ENCODE measurements at regions not wholly inside any gene's neighbourhood (a gene's known extent, or its start where the extent isn't known, plus 50 kb on each side); places are given as distances from the start of the nearest gene placed in this dataset.
A peak's percentile ranks its signal among the peaks of the same experiment; 100 is the strongest.

GRCh38 chr2:78654941-78655340, 370.6 kb upstream of the REG3G start:
- no peak overlapping the region for H3K27ac ChIP-seq (ENCODE audit: low read depth, low read length)
- H3K4ac ChIP-seq (ENCODE audit: low read depth, low read length): no peak overlapping the region
- H2BK120ac ChIP-seq (ENCODE audit: low read depth, low read length): no peak overlapping the region
- no peak overlapping the region for H3K4me3 ChIP-seq (ENCODE audit: low read length)
- no peak overlapping the region for H2BK5ac ChIP-seq (ENCODE audit: low read length)
- no peak overlapping the region for H2AK5ac ChIP-seq (ENCODE audit: low read length)
- no peak overlapping the region for H3K56ac ChIP-seq (ENCODE audit: low read length)
- H3K23ac ChIP-seq (ENCODE audit: low read length): no peak overlapping the region
- no peaks in the 10 kb centered on the region for H3K79me1 ChIP-seq (ENCODE audit: low read length)
- H3K4me1 ChIP-seq (ENCODE audit: control insufficient read depth, low read depth, low read length): no peaks in the 10 kb centered on the region
- H3K27me3 ChIP-seq (ENCODE audit: insufficient read depth, low read length, poor library complexity): no peaks in the 10 kb centered on the region
- DNase-seq: no peak
- H2BK15ac ChIP-seq (replicated peaks; ENCODE audit: low read depth): no peak overlapping the region
- H3K36me3 ChIP-seq (ENCODE audit: control insufficient read depth, insufficient read depth, low read length): no peaks in the 10 kb centered on the region
- H3K9ac ChIP-seq (ENCODE audit: low read length): no peak overlapping the region
- WGBS (ENCODE audit: extremely low coverage, insufficient coverage, low lambda C conversion rate): no CpG with 5 or more reads among the region's 5 CpGs
- no peaks in the 10 kb centered on the region for H3K79me2 ChIP-seq (ENCODE audit: control insufficient read depth, insufficient read depth, low read length)
- H3K18ac ChIP-seq (ENCODE audit: low read length): no peak overlapping the region
- H3K4me2 ChIP-seq (ENCODE audit: low read length): no peak overlapping the region
- H4K5ac ChIP-seq (ENCODE audit: low read length): no peak overlapping the region
- no peak overlapping the region for H4K8ac ChIP-seq (ENCODE audit: low read depth, low read length)

- Histone ChIP-seq H3K27ac (ENCODE audit: low read depth, low read length) (no peak overlapping the region), H2BK15ac (replicated peaks; ENCODE audit: low read depth) (no peak overlapping the region), H3K56ac (ENCODE audit: low read length) (no peak overlapping the region), H3K79me1 (ENCODE audit: low read length) (no peaks in the 10 kb centered on the region), H2BK5ac (ENCODE audit: low read length) (no peak overlapping the region), H3K23ac (ENCODE audit: low read length) (no peak overlapping the region), H4K8ac (ENCODE audit: low read depth, low read length) (no peak overlapping the region), H3K9ac (ENCODE audit: low read length) (no peak overlapping the region), H3K36me3 (ENCODE audit: control insufficient read depth, insufficient read depth, low read length) (no peaks in the 10 kb centered on the region), H3K27me3 (ENCODE audit: insufficient read depth, low read length, poor library complexity) (no peaks in the 10 kb centered on the region), H2BK120ac (ENCODE audit: low read depth, low read length) (no peak overlapping the region), H3K4me3 (ENCODE audit: low read length) (no peak overlapping the region), H3K4ac (ENCODE audit: low read depth, low read length) (no peak overlapping the region), H4K5ac (ENCODE audit: low read length) (no peak overlapping the region), H3K79me2 (ENCODE audit: control insufficient read depth, insufficient read depth, low read length) (no peaks in the 10 kb centered on the region), H2AK5ac (ENCODE audit: low read length) (no peak overlapping the region), H3K18ac (ENCODE audit: low read length) (no peak overlapping the region), H3K4me2 (ENCODE audit: low read length) (no peak overlapping the region), H3K4me1 (ENCODE audit: control insufficient read depth, low read depth, low read length) (no peaks in the 10 kb centered on the region)
- DNase-seq: peak; percentile 35
- no CpG with 5 or more reads among the region's 4 CpGs for WGBS (ENCODE audit: extremely low coverage, insufficient coverage, low lambda C conversion rate)
Observed at GRCh38 chr2:78676921-78677696, 348.4 kb upstream of the REG3G start.

DNA sequence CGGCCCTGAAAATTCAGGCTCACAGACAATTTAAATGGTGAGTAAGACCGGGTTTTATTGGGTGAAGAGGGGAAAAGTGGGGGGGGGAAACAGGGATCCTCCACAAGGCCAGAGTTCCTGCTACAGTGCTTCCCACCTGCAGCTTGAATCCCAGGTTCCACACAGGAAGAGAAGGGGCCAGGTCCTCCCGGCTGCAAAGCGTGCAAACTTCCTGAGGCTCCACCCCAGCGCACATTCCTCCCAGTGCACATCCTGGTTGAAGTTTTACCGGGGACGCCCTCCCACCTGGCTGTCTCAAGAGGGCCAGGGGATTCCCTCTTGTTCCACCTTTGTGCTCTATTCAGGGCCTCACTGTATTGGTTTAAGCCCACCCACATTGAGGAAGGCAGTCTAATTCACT, 347.7 kb upstream of the REG3G start:
- no peak overlapping the region for H2BK15ac ChIP-seq (replicated peaks; ENCODE audit: low read depth)
- H3K56ac ChIP-seq (ENCODE audit: low read length): no peak overlapping the region
- no peak overlapping the region for H3K4me2 ChIP-seq (ENCODE audit: low read length)
- no peaks in the 10 kb centered on the region for H3K27me3 ChIP-seq (ENCODE audit: insufficient read depth, low read length, poor library complexity)
- no peaks in the 10 kb centered on the region for H3K4me1 ChIP-seq (ENCODE audit: control insufficient read depth, low read depth, low read length)
- no peak overlapping the region for H3K4me3 ChIP-seq (ENCODE audit: low read length)
- no peak overlapping the region for H3K4ac ChIP-seq (ENCODE audit: low read depth, low read length)
- no peak overlapping the region for H2BK5ac ChIP-seq (ENCODE audit: low read length)
- H3K27ac ChIP-seq (ENCODE audit: low read depth, low read length): no peak overlapping the region
- H3K79me2 ChIP-seq (ENCODE audit: control insufficient read depth, insufficient read depth, low read length): no peaks in the 10 kb centered on the region
- no peak overlapping the region for H3K18ac ChIP-seq (ENCODE audit: low read length)
- H4K8ac ChIP-seq (ENCODE audit: low read depth, low read length): no peak overlapping the region
- no peak overlapping the region for H4K5ac ChIP-seq (ENCODE audit: low read length)
- H2BK120ac ChIP-seq (ENCODE audit: low read depth, low read length): no peak overlapping the region
- H3K36me3 ChIP-seq (ENCODE audit: control insufficient read depth, insufficient read depth, low read length): no peaks in the 10 kb centered on the region
- H3K79me1 ChIP-seq (ENCODE audit: low read length): no peaks in the 10 kb centered on the region
- H2AK5ac ChIP-seq (ENCODE audit: low read length): no peak overlapping the region
- no peak for DNase-seq
- no CpG with 5 or more reads among the region's 7 CpGs for WGBS (ENCODE audit: extremely low coverage, insufficient coverage, low lambda C conversion rate)
- no peak overlapping the region for H3K9ac ChIP-seq (ENCODE audit: low read length)
- H3K23ac ChIP-seq (ENCODE audit: low read length): no peak overlapping the region

DNA sequence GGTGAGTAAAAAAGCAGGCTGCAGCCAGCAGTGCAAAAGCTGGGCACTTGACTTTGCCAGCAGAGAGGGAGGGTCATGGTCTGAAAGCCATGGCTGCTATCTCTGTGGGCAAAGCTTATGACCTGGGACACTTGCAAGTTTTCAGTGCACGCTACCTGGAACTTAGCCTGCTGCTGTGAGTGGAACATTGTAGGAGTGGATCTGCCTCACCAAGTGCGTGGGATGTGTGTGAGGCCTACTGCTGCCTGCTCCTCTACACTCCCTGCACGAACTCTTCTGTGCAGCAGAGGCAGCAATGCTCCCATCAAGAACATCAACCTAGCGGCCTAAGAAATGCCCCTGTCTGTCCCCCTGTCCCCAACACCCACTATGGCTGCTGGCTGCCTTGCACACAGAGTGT, 344.1 kb upstream of the REG3G start:
- Histone ChIP-seq H3K27me3 (ENCODE audit: insufficient read depth, low read length, poor library complexity) (no peaks in the 10 kb centered on the region), H3K56ac (ENCODE audit: low read length) (no peak overlapping the region), H2BK5ac (ENCODE audit: low read length) (no peak overlapping the region), H3K4me2 (ENCODE audit: low read length) (no peak overlapping the region), H3K23ac (ENCODE audit: low read length) (no peak overlapping the region), H3K9ac (ENCODE audit: low read length) (no peak overlapping the region), H2AK5ac (ENCODE audit: low read length) (no peak overlapping the region), H3K4me3 (ENCODE audit: low read length) (no peak overlapping the region), H3K4me1 (ENCODE audit: control insufficient read depth, low read depth, low read length) (no peaks in the 10 kb centered on the region), H2BK15ac (replicated peaks; ENCODE audit: low read depth) (no peak overlapping the region), H3K4ac (ENCODE audit: low read depth, low read length) (no peak overlapping the region), H2BK120ac (ENCODE audit: low read depth, low read length) (no peak overlapping the region), H3K27ac (ENCODE audit: low read depth, low read length) (no peak overlapping the region), H3K79me2 (ENCODE audit: control insufficient read depth, insufficient read depth, low read length) (no peaks in the 10 kb centered on the region), H3K18ac (ENCODE audit: low read length) (no peak overlapping the region), H4K5ac (ENCODE audit: low read length) (no peak overlapping the region), H4K8ac (ENCODE audit: low read depth, low read length) (no peak overlapping the region), H3K79me1 (ENCODE audit: low read length) (no peaks in the 10 kb centered on the region), H3K36me3 (ENCODE audit: control insufficient read depth, insufficient read depth, low read length) (no peaks in the 10 kb centered on the region)
- DNase-seq: no peak
- no CpG with 5 or more reads among the region's 4 CpGs for WGBS (ENCODE audit: extremely low coverage, insufficient coverage, low lambda C conversion rate)

DNA sequence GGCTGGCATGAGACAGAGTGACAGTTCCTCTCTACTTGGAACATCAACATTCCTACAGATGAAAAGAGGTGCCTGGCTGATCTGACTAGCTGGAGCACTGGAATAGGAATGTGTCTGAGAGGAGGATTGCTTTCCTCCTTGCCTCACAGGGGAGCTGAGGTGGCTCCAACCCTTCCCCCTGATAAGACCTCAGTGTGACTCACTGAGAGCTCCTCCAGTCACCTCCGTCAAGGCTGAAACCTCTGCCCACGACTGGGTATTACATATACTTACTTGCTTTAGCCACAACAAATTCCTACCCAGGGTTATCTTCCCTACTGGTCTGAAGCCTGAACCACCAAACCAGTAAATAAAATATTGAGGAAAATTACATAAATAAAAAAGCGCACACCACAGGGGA, 342.7 kb upstream of the REG3G start:
- Histone ChIP-seq H3K27me3 (ENCODE audit: insufficient read depth, low read length, poor library complexity) (no peaks in the 10 kb centered on the region), H3K4me1 (ENCODE audit: control insufficient read depth, low read depth, low read length) (no peaks in the 10 kb centered on the region), H3K79me1 (ENCODE audit: low read length) (no peaks in the 10 kb centered on the region), H3K27ac (ENCODE audit: low read depth, low read length) (no peak overlapping the region), H3K18ac (ENCODE audit: low read length) (no peak overlapping the region), H3K4me2 (ENCODE audit: low read length) (no peak overlapping the region), H2BK5ac (ENCODE audit: low read length) (no peak overlapping the region), H3K79me2 (ENCODE audit: control insufficient read depth, insufficient read depth, low read length) (no peaks in the 10 kb centered on the region), H2BK120ac (ENCODE audit: low read depth, low read length) (no peak overlapping the region), H3K36me3 (ENCODE audit: control insufficient read depth, insufficient read depth, low read length) (no peaks in the 10 kb centered on the region), H3K9ac (ENCODE audit: low read length) (no peak overlapping the region), H3K4me3 (ENCODE audit: low read length) (no peak overlapping the region), H2AK5ac (ENCODE audit: low read length) (no peak overlapping the region), H2BK15ac (replicated peaks; ENCODE audit: low read depth) (no peak overlapping the region), H3K23ac (ENCODE audit: low read length) (no peak overlapping the region), H4K8ac (ENCODE audit: low read depth, low read length) (no peak overlapping the region), H3K4ac (ENCODE audit: low read depth, low read length) (no peak overlapping the region), H4K5ac (ENCODE audit: low read length) (no peak overlapping the region), H3K56ac (ENCODE audit: low read length) (no peak overlapping the region)
- peak; percentile 15 for DNase-seq
- no CpG with 5 or more reads among the region's 3 CpGs for WGBS (ENCODE audit: extremely low coverage, insufficient coverage, low lambda C conversion rate)

DNA sequence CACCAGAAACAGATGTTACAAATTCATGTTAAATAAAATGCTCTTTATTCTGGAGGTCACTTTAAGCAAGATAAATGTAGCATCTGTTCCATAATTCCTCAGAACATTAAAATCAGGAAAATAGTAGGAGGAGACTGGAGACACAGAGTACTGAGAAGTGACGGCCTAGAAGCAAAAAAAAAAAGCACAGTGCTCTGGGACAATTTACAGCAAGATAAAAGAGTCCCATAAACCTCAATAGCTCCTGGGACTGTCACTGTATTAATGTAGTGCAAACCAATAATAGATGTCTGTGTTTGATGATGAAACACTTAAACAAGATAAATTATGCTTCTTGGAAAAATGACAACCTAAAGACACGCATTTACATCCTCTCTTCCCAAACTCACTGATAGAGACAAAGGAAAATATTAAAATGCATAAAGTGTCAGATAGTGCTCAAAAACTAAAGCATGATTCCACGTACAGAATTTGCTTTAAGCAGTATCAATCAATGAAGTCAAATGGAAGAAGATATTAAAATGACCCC, 338.8 kb upstream of the REG3G start:
- no peak overlapping the region for H3K4me3 ChIP-seq (ENCODE audit: low read length)
- H3K23ac ChIP-seq (ENCODE audit: low read length): no peak overlapping the region
- no peaks in the 10 kb centered on the region for H3K79me2 ChIP-seq (ENCODE audit: control insufficient read depth, insufficient read depth, low read length)
- no peaks in the 10 kb centered on the region for H3K27me3 ChIP-seq (ENCODE audit: insufficient read depth, low read length, poor library complexity)
- no peak overlapping the region for H2BK120ac ChIP-seq (ENCODE audit: low read depth, low read length)
- H3K56ac ChIP-seq (ENCODE audit: low read length): no peak overlapping the region
- no peak overlapping the region for H2BK15ac ChIP-seq (replicated peaks; ENCODE audit: low read depth)
- H3K9ac ChIP-seq (ENCODE audit: low read length): no peak overlapping the region
- no peak overlapping the region for H4K5ac ChIP-seq (ENCODE audit: low read length)
- H3K4me2 ChIP-seq (ENCODE audit: low read length): no peak overlapping the region
- no peak overlapping the region for H3K27ac ChIP-seq (ENCODE audit: low read depth, low read length)
- no peak overlapping the region for H3K18ac ChIP-seq (ENCODE audit: low read length)
- no peaks in the 10 kb centered on the region for H3K36me3 ChIP-seq (ENCODE audit: control insufficient read depth, insufficient read depth, low read length)
- no peak overlapping the region for H2AK5ac ChIP-seq (ENCODE audit: low read length)
- no peak overlapping the region for H3K4ac ChIP-seq (ENCODE audit: low read depth, low read length)
- H4K8ac ChIP-seq (ENCODE audit: low read depth, low read length): no peak overlapping the region
- no peak overlapping the region for H2BK5ac ChIP-seq (ENCODE audit: low read length)
- no CpG with 5 or more reads among the region's 3 CpGs for WGBS (ENCODE audit: extremely low coverage, insufficient coverage, low lambda C conversion rate)
- H3K79me1 ChIP-seq (ENCODE audit: low read length): no peaks in the 10 kb centered on the region
- no peaks in the 10 kb centered on the region for H3K4me1 ChIP-seq (ENCODE audit: control insufficient read depth, low read depth, low read length)
- no peak for DNase-seq
